ENCODE measurements at regions not wholly inside any gene's neighbourhood (a gene's known extent, or its start where the extent isn't known, plus 50 kb on each side); places are given as distances from the start of the nearest gene placed in this dataset.

GRCh38 chr6:45717715-45718114, 297.9 kb downstream of the CLIC5 start:
- no TSS peak for BruUV-seq (replicated peaks)
- TF ChIP-seq POLR2AphosphoS5 (IDR thresholded peaks at IDR 0.05; ENCODE audit: insufficient read depth, low read depth, low read length) (no peak), CTCF (IDR thresholded peaks at IDR 0.05; ENCODE audit: extremely low read depth in 1 of 2, insufficient read depth in 1 of 2, low read depth in 1 of 2, low read length in 2 of 2) (no peak), MAX (IDR thresholded peaks at IDR 0.05; ENCODE audit: insufficient read depth, insufficient read length) (no peak), MYC (IDR thresholded peaks at IDR 0.05; ENCODE audit: low read depth, low read length) (no peak), JUN (IDR thresholded peaks at IDR 0.05; ENCODE audit: borderline replicate concordance, insufficient read depth, insufficient read length, low read depth) (no peak), GATA2 (IDR thresholded peaks at IDR 0.05; ENCODE audit: insufficient read depth, insufficient read length, low read depth, low read length) (no peak), EZH2 (IDR thresholded peaks at IDR 0.05; ENCODE audit: borderline replicate concordance, low read depth, low read length, severe bottlenecking) (no peak), POLR2A (IDR thresholded peaks at IDR 0.05; ENCODE audit: low read depth, low read length) (no peak), FOS (IDR thresholded peaks at IDR 0.05; ENCODE audit: borderline replicate concordance, insufficient read depth, low read length) (no peak)
- Histone ChIP-seq H3K9ac (replicated peaks; ENCODE audit: extremely low read depth, insufficient read depth, low read length) (no peak overlapping the region), H3K4me3 (replicated peaks in 1 of 3; ENCODE audit: insufficient read depth in 1 of 3, low read depth in 1 of 3, low read length in 3 of 3) (no peak overlapping the region), H4K20me1 (replicated peaks; ENCODE audit: control insufficient read depth, extremely low read depth, insufficient read depth, low read length) (no peaks in the 10 kb centered on the region), H3K9me1 (replicated peaks; ENCODE audit: control insufficient read depth, extremely low read depth, insufficient read depth, low read length) (no peaks in the 10 kb centered on the region), H3K79me2 (ENCODE audit: control insufficient read depth, insufficient read depth, low read length) (no peaks in the 10 kb centered on the region), H3K27me3 (ENCODE audit: control insufficient read depth in 2 of 2, insufficient read depth in 2 of 2, low read length in 2 of 2) (peaks cover 8 to 11% of the 10 kb centered on the region in 2 experiments), H3K9me3 (replicated peaks; ENCODE audit: control insufficient read depth, insufficient read depth, low read length) (no peaks in the 10 kb centered on the region), H2AFZ (ENCODE audit: low read depth, low read length) (no peak overlapping the region), H3K36me3 (ENCODE audit: control insufficient read depth in 2 of 2, extremely low read depth in 1 of 2, insufficient read depth in 2 of 2, low read length in 2 of 2) (no peaks in the 10 kb centered on the region), H3K4me2 (ENCODE audit: insufficient read depth, low read length) (no peak overlapping the region), H3K4me1 (ENCODE audit: control insufficient read depth, extremely low read depth, insufficient read depth, low read length) (no peaks in the 10 kb centered on the region), H3K27ac (ENCODE audit: insufficient read depth, low read depth, low read length) (no peak overlapping the region)
- intact Hi-C loops (cut with micrococcal nuclease) (loop anchor here (10.0 kb wide), 2 partner anchors 163 to 473 kb away; no protein-coding TSS in a partner anchor), dilution Hi-C loops (cut with MboI; ENCODE audit: extremely low pct_ligation_motif_present, low sequenced_read_pairs) (no loop called here)
- no peak for FAIRE-seq
- DNase-seq (ENCODE audit: low read depth, low spot score): no peak
- POLR2A ChIA-PET: no interaction called here
- CTCF ChIA-PET: interaction anchor here (2.1 to 7.6 kb wide), 2 partner anchors 1062 kb away, joined by 7 to 282 read pairs; no protein-coding TSS in a partner anchor

All from endothelial cell of umbilical vein (primary cell).